ENCODE measurements at regions not wholly inside any gene's neighbourhood (a gene's known extent, or its start where the extent isn't known, plus 50 kb on each side); places are given as distances from the start of the nearest gene placed in this dataset.

DNA sequence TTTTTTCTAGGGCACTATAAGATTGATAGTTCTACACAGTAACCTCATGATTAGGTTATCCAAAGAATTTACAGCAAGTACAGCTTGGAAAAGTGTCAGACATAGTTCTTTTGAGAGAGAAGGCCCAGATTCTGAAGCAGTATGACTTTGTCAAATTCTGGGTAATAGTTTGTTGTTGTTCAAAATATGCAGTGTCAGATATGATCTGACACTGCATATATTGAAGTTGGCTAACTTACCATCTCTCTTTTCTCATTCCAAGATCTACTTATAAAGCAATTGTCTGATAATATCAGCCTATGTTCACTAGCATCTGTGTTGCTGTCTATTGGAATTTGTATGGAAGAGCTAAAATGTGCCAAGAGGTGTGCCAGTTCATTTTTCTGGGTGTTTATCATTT lies 160.1 kb downstream of the CTH start (continued):
- TF ChIP-seq, protein P1, sequence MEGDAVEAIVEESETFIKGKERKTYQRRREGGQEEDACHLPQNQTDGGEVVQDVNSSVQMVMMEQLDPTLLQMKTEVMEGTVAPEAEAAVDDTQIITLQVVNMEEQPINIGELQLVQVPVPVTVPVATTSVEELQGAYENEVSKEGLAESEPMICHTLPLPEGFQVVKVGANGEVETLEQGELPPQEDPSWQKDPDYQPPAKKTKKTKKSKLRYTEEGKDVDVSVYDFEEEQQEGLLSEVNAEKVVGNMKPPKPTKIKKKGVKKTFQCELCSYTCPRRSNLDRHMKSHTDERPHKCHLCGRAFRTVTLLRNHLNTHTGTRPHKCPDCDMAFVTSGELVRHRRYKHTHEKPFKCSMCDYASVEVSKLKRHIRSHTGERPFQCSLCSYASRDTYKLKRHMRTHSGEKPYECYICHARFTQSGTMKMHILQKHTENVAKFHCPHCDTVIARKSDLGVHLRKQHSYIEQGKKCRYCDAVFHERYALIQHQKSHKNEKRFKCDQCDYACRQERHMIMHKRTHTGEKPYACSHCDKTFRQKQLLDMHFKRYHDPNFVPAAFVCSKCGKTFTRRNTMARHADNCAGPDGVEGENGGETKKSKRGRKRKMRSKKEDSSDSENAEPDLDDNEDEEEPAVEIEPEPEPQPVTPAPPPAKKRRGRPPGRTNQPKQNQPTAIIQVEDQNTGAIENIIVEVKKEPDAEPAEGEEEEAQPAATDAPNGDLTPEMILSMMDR (IDR thresholded peaks at IDR 0.05 in 2 of 3, conservative IDR thresholded peaks at IDR 0.05 in 1 of 3; ENCODE audit: borderline replicate concordance in 1 of 3, insufficient read depth in 1 of 3, low read depth in 2 of 3, low read length in 2 of 3) = no peak
- TF ChIP-seq TCF7L2 (IDR thresholded peaks at IDR 0.05; ENCODE audit: borderline replicate concordance, extremely low read depth, insufficient read depth, insufficient read length) = no peak
- TF ChIP-seq ELF1 (IDR thresholded peaks at IDR 0.05; ENCODE audit: borderline replicate concordance, low read depth) = no peak
- no peak for TF ChIP-seq ZFX (IDR thresholded peaks at IDR 0.05)
- no peak for TF ChIP-seq RAD21 (IDR thresholded peaks at IDR 0.05; ENCODE audit: low read depth)

DNA sequence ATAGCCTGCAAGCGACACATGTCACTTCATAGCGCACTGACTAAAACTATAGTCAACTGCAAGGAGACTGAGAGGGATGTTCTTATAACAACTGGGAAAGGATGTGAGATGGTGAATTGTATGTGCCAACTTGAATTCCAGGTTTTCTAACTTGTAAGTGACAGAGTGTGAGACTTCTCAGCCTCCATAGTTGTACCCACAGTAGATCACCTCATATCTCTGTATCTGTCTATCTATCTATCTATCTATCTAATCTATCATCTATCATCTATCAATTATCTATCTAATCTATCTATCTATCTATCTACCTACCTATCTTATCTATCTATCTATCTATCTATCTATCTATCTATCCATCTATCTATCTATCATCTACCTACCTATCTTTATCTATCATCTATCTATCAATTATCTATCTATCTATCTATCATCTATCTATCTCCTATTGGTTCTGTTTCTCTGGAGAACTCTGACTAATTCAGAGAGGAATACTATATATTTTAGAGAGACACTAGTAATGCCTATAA lies 162.3 kb downstream of the CTH start:
- peaks cover 44% of the 10 kb centered on the region for H3K27me3 ChIP-seq (ENCODE audit: insufficient read depth, low read length)
- ChIA-PET CTCF (no interaction called here), POLR2A (no interaction called here), RAD21 (ENCODE audit: low non-redundant PET in 1 of 2, low total read pairs in 2 of 2, uncharacterized antibody in 2 of 2, unreplicated experiment in 2 of 2) (no interaction called here)
- TF ChIP-seq FOSL1 (IDR thresholded peaks at IDR 0.05; ENCODE audit: low read depth) (no peak), YY1 (IDR thresholded peaks at IDR 0.05; ENCODE audit: extremely low read depth, insufficient replicate concordance, low read depth, low read length) (no peak), POLR2AphosphoS5 (IDR thresholded peaks at IDR 0.05; ENCODE audit: low read depth, low read length) (no peak)
- TF ChIP-seq, protein P2, sequence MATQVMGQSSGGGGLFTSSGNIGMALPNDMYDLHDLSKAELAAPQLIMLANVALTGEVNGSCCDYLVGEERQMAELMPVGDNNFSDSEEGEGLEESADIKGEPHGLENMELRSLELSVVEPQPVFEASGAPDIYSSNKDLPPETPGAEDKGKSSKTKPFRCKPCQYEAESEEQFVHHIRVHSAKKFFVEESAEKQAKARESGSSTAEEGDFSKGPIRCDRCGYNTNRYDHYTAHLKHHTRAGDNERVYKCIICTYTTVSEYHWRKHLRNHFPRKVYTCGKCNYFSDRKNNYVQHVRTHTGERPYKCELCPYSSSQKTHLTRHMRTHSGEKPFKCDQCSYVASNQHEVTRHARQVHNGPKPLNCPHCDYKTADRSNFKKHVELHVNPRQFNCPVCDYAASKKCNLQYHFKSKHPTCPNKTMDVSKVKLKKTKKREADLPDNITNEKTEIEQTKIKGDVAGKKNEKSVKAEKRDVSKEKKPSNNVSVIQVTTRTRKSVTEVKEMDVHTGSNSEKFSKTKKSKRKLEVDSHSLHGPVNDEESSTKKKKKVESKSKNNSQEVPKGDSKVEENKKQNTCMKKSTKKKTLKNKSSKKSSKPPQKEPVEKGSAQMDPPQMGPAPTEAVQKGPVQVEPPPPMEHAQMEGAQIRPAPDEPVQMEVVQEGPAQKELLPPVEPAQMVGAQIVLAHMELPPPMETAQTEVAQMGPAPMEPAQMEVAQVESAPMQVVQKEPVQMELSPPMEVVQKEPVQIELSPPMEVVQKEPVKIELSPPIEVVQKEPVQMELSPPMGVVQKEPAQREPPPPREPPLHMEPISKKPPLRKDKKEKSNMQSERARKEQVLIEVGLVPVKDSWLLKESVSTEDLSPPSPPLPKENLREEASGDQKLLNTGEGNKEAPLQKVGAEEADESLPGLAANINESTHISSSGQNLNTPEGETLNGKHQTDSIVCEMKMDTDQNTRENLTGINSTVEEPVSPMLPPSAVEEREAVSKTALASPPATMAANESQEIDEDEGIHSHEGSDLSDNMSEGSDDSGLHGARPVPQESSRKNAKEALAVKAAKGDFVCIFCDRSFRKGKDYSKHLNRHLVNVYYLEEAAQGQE (IDR thresholded peaks at IDR 0.05; ENCODE audit: low read depth) = no peak
- TF ChIP-seq, protein P3, sequence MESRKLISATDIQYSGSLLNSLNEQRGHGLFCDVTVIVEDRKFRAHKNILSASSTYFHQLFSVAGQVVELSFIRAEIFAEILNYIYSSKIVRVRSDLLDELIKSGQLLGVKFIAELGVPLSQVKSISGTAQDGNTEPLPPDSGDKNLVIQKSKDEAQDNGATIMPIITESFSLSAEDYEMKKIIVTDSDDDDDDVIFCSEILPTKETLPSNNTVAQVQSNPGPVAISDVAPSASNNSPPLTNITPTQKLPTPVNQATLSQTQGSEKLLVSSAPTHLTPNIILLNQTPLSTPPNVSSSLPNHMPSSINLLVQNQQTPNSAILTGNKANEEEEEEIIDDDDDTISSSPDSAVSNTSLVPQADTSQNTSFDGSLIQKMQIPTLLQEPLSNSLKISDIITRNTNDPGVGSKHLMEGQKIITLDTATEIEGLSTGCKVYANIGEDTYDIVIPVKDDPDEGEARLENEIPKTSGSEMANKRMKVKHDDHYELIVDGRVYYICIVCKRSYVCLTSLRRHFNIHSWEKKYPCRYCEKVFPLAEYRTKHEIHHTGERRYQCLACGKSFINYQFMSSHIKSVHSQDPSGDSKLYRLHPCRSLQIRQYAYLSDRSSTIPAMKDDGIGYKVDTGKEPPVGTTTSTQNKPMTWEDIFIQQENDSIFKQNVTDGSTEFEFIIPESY (IDR thresholded peaks at IDR 0.05; ENCODE audit: extremely low read depth, insufficient replicate concordance, low read length) = no peak
- no peak overlapping the region for H3K4me3 ChIP-seq (replicated peaks in 1 of 2; ENCODE audit: low read depth in 1 of 2, low read length in 2 of 2)
- no peaks in the 10 kb centered on the region for H3K79me2 ChIP-seq (ENCODE audit: insufficient read depth, low read length)
- H2AFZ ChIP-seq (ENCODE audit: low read depth, low read length, poor library complexity, severe bottlenecking) = no peak overlapping the region
- no peaks in the 10 kb centered on the region for H3K9me3 ChIP-seq (ENCODE audit: control insufficient read depth in 1 of 2, insufficient read depth in 1 of 2, low read depth in 1 of 2, low read length in 2 of 2)
- no peaks in the 10 kb centered on the region for H3K9me2 ChIP-seq (ENCODE audit: insufficient read depth)
- H3K9ac ChIP-seq (ENCODE audit: low read length) = no peak overlapping the region
- no peaks in the 10 kb centered on the region for H3K4me1 ChIP-seq (ENCODE audit: control insufficient read depth in 1 of 2, insufficient read depth in 2 of 2, low read length in 2 of 2)
- no peak overlapping the region for H3K4me2 ChIP-seq (ENCODE audit: low read length)
- no peak for ATAC-seq
- no peaks in the 10 kb centered on the region for H4K20me1 ChIP-seq (ENCODE audit: insufficient read depth)
- no peaks in the 10 kb centered on the region for H3K36me3 ChIP-seq (ENCODE audit: control insufficient read depth in 1 of 2, insufficient read depth in 2 of 2, low read length in 2 of 2)
- no peak overlapping the region for H3K27ac ChIP-seq (ENCODE audit: low read depth, low read length)
- BruUV-seq (replicated peaks) = no TSS peak
- intact Hi-C loops (cut with micrococcal nuclease) = no loop called here
- no peak for DNase-seq (ENCODE audit: low read depth, low spot score)

All from HCT116 (cell line).